ENCODE measurements at regions not wholly inside any gene's neighbourhood (a gene's known extent, or its start where the extent isn't known, plus 50 kb on each side); places are given as distances from the start of the nearest gene placed in this dataset.
"Not testable (repeated sequence)": the region's sequence is repeated elsewhere in the genome, so short reads cannot be mapped to it uniquely, and the experiment has no call there.

DNA sequence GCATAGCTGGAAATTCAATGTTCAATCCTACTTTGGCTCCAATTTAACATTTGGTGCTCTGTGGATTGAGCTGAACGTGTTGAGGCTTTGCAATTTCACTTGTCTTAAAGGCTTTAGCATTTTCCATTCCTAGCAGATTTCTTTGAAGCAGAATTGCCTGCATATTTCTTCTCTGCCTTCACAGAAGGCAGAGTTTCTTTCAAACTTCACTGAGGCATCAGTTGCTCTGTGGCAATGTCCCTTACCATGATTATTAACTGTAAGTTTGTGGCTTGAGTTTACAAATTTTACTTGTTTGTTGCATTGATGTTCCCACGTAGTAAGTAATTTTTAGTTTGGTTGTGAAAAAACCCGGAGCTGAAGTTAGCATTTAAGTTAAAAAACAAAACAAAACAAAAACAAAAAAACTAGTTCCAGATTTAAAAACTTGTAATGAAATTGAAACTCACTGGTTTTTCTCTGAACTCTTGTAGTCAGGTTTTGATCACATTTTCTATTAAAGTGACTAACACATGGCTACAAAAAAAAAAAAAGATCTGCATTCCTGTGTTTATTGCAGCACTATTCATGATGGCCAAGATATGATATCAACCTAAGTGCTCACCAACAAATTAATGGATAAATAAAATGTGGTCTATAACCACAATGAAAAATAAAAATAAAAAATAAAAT lies 55.2 kb upstream of the UXS1 start:
- not testable (repeated sequence) for H3K4me1 ChIP-seq; H3K27me3 ChIP-seq; H3K9me3 ChIP-seq (replicated peaks); H3K4me3 ChIP-seq; DNase-seq; H3K27ac ChIP-seq; H3K36me3 ChIP-seq

DNA sequence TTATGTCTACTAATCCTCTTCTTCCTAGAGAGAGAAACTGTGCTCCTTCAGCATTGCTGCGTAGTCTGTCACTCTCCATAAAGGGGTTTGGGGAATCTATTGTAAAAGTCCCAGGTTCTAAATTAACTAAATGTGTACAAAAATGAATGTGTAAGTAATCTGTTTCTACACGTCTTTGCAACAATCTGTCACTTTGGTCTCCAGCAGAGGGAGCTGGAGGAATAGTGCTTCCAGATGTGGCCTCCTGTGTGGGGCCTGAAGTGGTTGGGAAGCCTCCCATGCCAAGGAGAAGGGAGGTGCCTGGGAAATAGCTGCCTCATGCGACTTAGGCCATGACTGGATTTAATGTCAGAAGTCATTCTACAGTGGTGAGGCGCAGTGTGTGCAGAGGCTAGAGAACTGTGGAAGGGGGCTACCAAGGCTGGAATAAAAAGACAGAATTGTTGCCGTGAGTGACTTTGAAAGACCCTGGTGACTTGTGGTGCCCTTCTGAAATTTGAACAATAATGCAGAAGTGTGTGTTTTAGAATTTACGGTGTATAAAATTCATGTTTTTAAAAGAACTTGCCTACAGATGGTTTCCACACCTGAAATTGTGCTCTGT lies 54.5 kb upstream of the UXS1 start:
- not testable (repeated sequence) for H3K27me3 ChIP-seq; H3K27ac ChIP-seq; H3K36me3 ChIP-seq; H3K4me3 ChIP-seq; H3K9me3 ChIP-seq (replicated peaks); H3K4me1 ChIP-seq
- peak in 1 of 2 experiments; percentile 13 for DNase-seq
